Tibial artery (tissue), 4 donors: ENCODE measurements at regions not wholly inside any gene's neighbourhood (a gene's known extent, or its start where the extent isn't known, plus 50 kb on each side); places are given as distances from the start of the nearest gene placed in this dataset.

Experiments
- DNase-seq, 2 donors: peaks; one replicate each; pipeline ENCODE4 v3.0.0-alpha.2; 2019
- H3K27ac ChIP-seq, 2 donors: fragments of 200-600 bp; sonication (generic) in 1 of 2; 1 replicate in 1 of 2; 2 replicates in 1 of 2; pipeline ENCODE4 v1.5.1; 2018 to 2019; ENCODE audit warnings: mild to moderate bottlenecking in 1 of 2
- H3K27me3 ChIP-seq, 2 donors: fragments of 200-600 bp; sonication (generic) in 1 of 2; one replicate each; pipeline versions ENCODE4 v1.5.1 to v1.6.0; 2016 to 2019
- H3K36me3 ChIP-seq, 3 donors: fragments of 200-600 bp; sonication (generic) in 2 of 3; one replicate each; pipeline ENCODE4 v1.5.1; 2016 to 2019; ENCODE audit warnings: mild to moderate bottlenecking in 2 of 3
- H3K4me1 ChIP-seq, 4 donors: fragments of 200-600 bp; sonication (generic) in 2 of 4; 1 replicate in 3 of 4; 2 replicates in 1 of 4; pipeline ENCODE4 v1.5.1; 2016 to 2019
- H3K4me3 ChIP-seq, 2 donors: fragments of 200-600 bp; sonication (generic) in 1 of 2; 1 replicate in 1 of 2; 2 replicates in 1 of 2; pipeline ENCODE4 v1.5.1; 2018 to 2019; ENCODE audit warnings: mild to moderate bottlenecking in 2 of 2
- H3K9me3 ChIP-seq, 3 donors: fragments of 200-600 bp; sonication (generic) in 1 of 3; one replicate each; pipeline ENCODE4 v1.5.1; 2016 to 2019
- CTCF ChIP-seq, 2 experiments: fragments of 200-600 bp in 1 of 2; fragments of 450-650 bp in 1 of 2; IDR thresholded peaks; one replicate each; pipeline ENCODE4 v1.5.1; 2017 to 2019; ENCODE audit warnings: antibody characterized with exemption in 2 of 2, mild to moderate bottlenecking in 1 of 2, moderate library complexity in 1 of 2
- intact Hi-C: fragments of 100-400 bp; cut with DNase I; formaldehyde crosslinking; loops from one replicate; pipeline ENCODE4 v1.15.0; 2023; ENCODE audit warnings: low total_unique reads

- no peak for TF ChIP-seq CTCF (IDR thresholded peaks at IDR 0.05)
- Histone ChIP-seq H3K27me3 (peaks cover 0 to 29% of the 10 kb centered on the region in 2 donors), H3K36me3 (no peaks in the 10 kb centered on the region), H3K4me1 (no peaks in the 10 kb centered on the region), H3K9me3 (no peaks in the 10 kb centered on the region), H3K4me3 (no peak overlapping the region), H3K27ac (no peak overlapping the region)
- no peak for DNase-seq
- intact Hi-C loops = no loop called here
These were observed 151.3 kb upstream of the GJB5 start for GRCh38 chr1:34603594-34603993.

- Histone ChIP-seq H3K4me3 (no peak overlapping the region), H3K27me3 (peaks cover 0 to 16% of the 10 kb centered on the region in 2 donors), H3K4me1 (no peaks in the 10 kb centered on the region), H3K9me3 (no peaks in the 10 kb centered on the region), H3K36me3 (no peaks in the 10 kb centered on the region), H3K27ac (no peak overlapping the region)
- TF ChIP-seq CTCF (IDR thresholded peaks at IDR 0.05) = no peak
- DNase-seq = no peak
- intact Hi-C loops = no loop called here
These were observed 148.3 kb upstream of the GJB5 start for GRCh38 chr1:34606504-34606903.

GRCh38 chr1:34610063-34610462, 144.8 kb upstream of the GJB5 start:
- Histone ChIP-seq H3K4me1 (no peaks in the 10 kb centered on the region), H3K4me3 (no peak overlapping the region), H3K27ac (no peak overlapping the region), H3K9me3 (no peaks in the 10 kb centered on the region), H3K27me3 (peaks cover 0 to 17% of the 10 kb centered on the region in 2 donors), H3K36me3 (no peaks in the 10 kb centered on the region)
- DNase-seq = no peak
- intact Hi-C loops = no loop called here
- TF ChIP-seq CTCF (IDR thresholded peaks at IDR 0.05) = no peak

- Histone ChIP-seq H3K27ac (no peak overlapping the region), H3K27me3 (peaks cover 0 to 28% of the 10 kb centered on the region in 2 donors)
- intact Hi-C loops = no loop called here
These were observed 143.3 kb upstream of the GJB5 start for GRCh38 chr1:34611571-34611970.

GRCh38 chr1:34612091-34612827, 142.6 kb upstream of the GJB5 start:
- no peak for DNase-seq
- intact Hi-C loops = no loop called here
- no peaks in the 10 kb centered on the region for H3K9me3 ChIP-seq
- no peaks in the 10 kb centered on the region for H3K36me3 ChIP-seq
- no peak overlapping the region for H3K27ac ChIP-seq
- no peak for TF ChIP-seq CTCF (IDR thresholded peaks at IDR 0.05)
- H3K4me1 ChIP-seq = no peaks in the 10 kb centered on the region
- H3K4me3 ChIP-seq = no peak overlapping the region
- H3K27me3 ChIP-seq = peaks cover 0 to 30% of the 10 kb centered on the region in 2 donors

More at GRCh38 chr1:34611571-34611970, 143.3 kb upstream of the GJB5 start:
- no peak for TF ChIP-seq CTCF (IDR thresholded peaks at IDR 0.05)
- Histone ChIP-seq H3K36me3 (no peaks in the 10 kb centered on the region), H3K4me3 (no peak overlapping the region), H3K4me1 (no peaks in the 10 kb centered on the region), H3K9me3 (no peaks in the 10 kb centered on the region)
- DNase-seq = no peak
